KMS-11 (cell line): ENCODE measurements at regions not wholly inside any gene's neighbourhood (a gene's known extent, or its start where the extent isn't known, plus 50 kb on each side); places are given as distances from the start of the nearest gene placed in this dataset.

ENCODE experiments used
- H2AFZ ChIP-seq: fragments of 200-600 bp; sonication (generic); 2 replicates; pipeline ENCODE4 v1.6.1; 2016; ENCODE audit warnings: antibody characterized with exemption, mixed run types, low read depth
- H3K27ac ChIP-seq: fragments of 200-600 bp; sonication (generic); 2 replicates; pipeline ENCODE4 v1.6.1; 2016; ENCODE audit warnings: mild to moderate bottlenecking, mixed run types
- H3K27me3 ChIP-seq: fragments of 200-600 bp; sonication (generic); 2 replicates; pipeline ENCODE4 v1.6.1; 2017; ENCODE audit warnings: mild to moderate bottlenecking, low read depth, mixed run types, moderate library complexity; ENCODE audit not compliant: insufficient read depth
- H3K36me3 ChIP-seq: fragments of 200-600 bp; sonication (generic); 2 replicates; pipeline ENCODE4 v1.6.1; 2017; ENCODE audit warnings: mild to moderate bottlenecking, mixed run types; ENCODE audit not compliant: insufficient read depth
- H3K4me1 ChIP-seq: fragments of 200-600 bp; sonication (generic); 2 replicates; pipeline ENCODE4 v1.6.1; 2016; ENCODE audit warnings: mild to moderate bottlenecking, low read depth, mixed run types; ENCODE audit not compliant: poor library complexity, severe bottlenecking
- H3K4me2 ChIP-seq: fragments of 200-600 bp; sonication (generic); 2 replicates; pipeline ENCODE4 v1.7.0; 2016; ENCODE audit warnings: mild to moderate bottlenecking, mixed run types
- H3K4me3 ChIP-seq: fragments of 200-600 bp; sonication (generic); IDR thresholded peaks from 2 replicates; pipeline ENCODE4 v1.6.1; 2017; ENCODE audit warnings: low read depth, low read length, mixed read lengths; ENCODE audit not compliant: insufficient read depth
- H3K79me2 ChIP-seq: fragments of 200-600 bp; sonication (generic); 2 replicates; pipeline ENCODE4 v1.6.1; 2016; ENCODE audit warnings: low read depth, mixed run types; ENCODE audit not compliant: insufficient read depth
- H3K9ac ChIP-seq: fragments of 200-600 bp; sonication (generic); 2 replicates; pipeline ENCODE4 v1.6.1; 2016; ENCODE audit warnings: mild to moderate bottlenecking, mixed run types
- H4K20me1 ChIP-seq: fragments of 200-600 bp; sonication (generic); 2 replicates; pipeline ENCODE4 v1.6.1; 2016; ENCODE audit warnings: mild to moderate bottlenecking, mixed run types; ENCODE audit not compliant: insufficient read depth
- CTCF ChIP-seq: fragments of 200-600 bp; sonication (generic); conservative IDR thresholded peaks from 2 replicates; pipeline ENCODE4 v1.6.1; 2017; ENCODE audit warnings: low read depth, mild to moderate bottlenecking, antibody characterized with exemption, low read length, moderate library complexity, mixed read lengths

DNA sequence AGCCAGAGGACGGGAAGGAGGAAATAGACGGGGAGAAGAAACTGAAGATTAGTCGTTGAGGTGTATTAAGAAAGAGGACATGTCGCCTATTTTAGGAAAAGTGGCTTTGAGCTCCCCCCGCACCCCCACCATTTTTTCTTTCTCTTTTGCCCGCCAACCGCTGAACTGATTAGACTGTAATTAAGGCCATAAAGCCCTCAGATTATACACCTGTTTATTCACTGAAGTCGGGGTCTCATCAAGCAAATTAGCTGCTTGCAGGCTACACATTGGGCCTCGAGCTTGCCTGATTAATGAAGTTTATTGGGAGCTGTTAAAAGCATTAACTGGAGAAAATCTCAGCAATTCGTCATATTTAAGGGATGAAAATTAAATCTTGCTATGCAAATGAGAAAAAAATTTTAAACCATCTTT lies 119.4 kb upstream of the RRP15 start:
- Histone ChIP-seq H3K4me3 (peak overlapping the region; percentile 65), H4K20me1 (no peaks in the 10 kb centered on the region), H3K79me2 (peaks cover 27% of the 10 kb centered on the region; the same call in 1 of the 2 replicates), H3K4me2 (peak overlapping the region; percentile 97), H3K27ac (peak overlapping the region; percentile 96), H3K27me3 (no peaks in the 10 kb centered on the region), H3K9ac (peak overlapping the region; percentile 98), H3K36me3 (no peaks in the 10 kb centered on the region; the same call in 1 of the 2 replicates), H2AFZ (peak overlapping the region; percentile 52), H3K4me1 (peaks cover 29% of the 10 kb centered on the region)
- no peak for TF ChIP-seq CTCF

GRCh38 chr1:218166268-218166945 lies 118.7 kb upstream of the RRP15 start:
- peak overlapping the region; percentile 96 for H3K27ac ChIP-seq
- no peaks in the 10 kb centered on the region; the same call in 1 of the 2 replicates for H3K36me3 ChIP-seq
- H3K4me3 ChIP-seq, result peak overlapping the region; percentile 65
- peaks cover 27% of the 10 kb centered on the region; the same call in 1 of the 2 replicates for H3K79me2 ChIP-seq
- H3K9ac ChIP-seq, result peak overlapping the region; percentile 98
- H2AFZ ChIP-seq, result peak overlapping the region; percentile 52
- H3K4me2 ChIP-seq, result peak overlapping the region; percentile 97
- no peaks in the 10 kb centered on the region for H3K27me3 ChIP-seq
- H3K4me1 ChIP-seq, result peaks cover 35% of the 10 kb centered on the region
- no peak for TF ChIP-seq CTCF
- H4K20me1 ChIP-seq, result no peaks in the 10 kb centered on the region

DNA sequence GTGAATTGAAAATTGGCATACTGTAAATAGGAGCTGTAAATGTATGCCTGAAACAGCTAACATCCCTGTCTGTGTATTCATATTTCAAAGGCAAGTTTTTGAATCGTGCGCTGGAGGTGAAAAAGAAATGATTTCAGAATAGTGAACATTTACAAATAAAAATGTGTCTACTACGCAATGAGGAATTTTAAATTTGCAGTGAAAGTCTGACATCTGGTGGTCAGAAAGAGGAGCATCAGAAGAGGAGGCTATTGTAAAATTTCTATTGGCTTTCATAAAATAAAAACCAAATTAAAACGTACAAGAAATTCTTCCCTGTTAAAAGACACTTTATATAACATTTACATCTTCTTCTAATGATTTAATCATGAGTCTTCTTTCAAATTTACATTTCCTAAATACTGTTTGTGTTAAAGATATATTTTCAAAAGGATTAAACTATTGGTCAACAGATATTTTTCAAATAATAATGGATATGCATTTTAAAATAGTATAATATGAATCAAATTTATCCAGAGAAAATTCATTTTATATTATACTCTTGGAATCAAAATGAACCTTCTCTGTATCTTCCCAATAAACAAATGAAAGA lies 113.7 kb upstream of the RRP15 start:
- peak overlapping the region; percentile 50; the same call in 1 of the 2 replicates for H2AFZ ChIP-seq
- peak; percentile 94 for TF ChIP-seq CTCF
- no peak overlapping the region for H3K4me3 ChIP-seq

GRCh38 chr1:218182455-218182854 lies 102.6 kb upstream of the RRP15 start:
- no peak overlapping the region for H3K9ac ChIP-seq
- TF ChIP-seq CTCF, result no peak
- H4K20me1 ChIP-seq, result no peaks in the 10 kb centered on the region
- no peaks in the 10 kb centered on the region for H3K79me2 ChIP-seq
- H3K4me3 ChIP-seq, result no peak overlapping the region
- no peaks in the 10 kb centered on the region for H3K27me3 ChIP-seq
- no peaks in the 10 kb centered on the region for H3K36me3 ChIP-seq
- no peaks in the 10 kb centered on the region for H3K4me1 ChIP-seq
- H3K4me2 ChIP-seq, result no peak overlapping the region
- H3K27ac ChIP-seq, result no peak overlapping the region
- no peak overlapping the region for H2AFZ ChIP-seq

More for the DNA sequence above, 113.7 kb upstream of the RRP15 start:
- H3K79me2 ChIP-seq, result peaks cover 18% of the 10 kb centered on the region; the same call in 1 of the 2 replicates
- H4K20me1 ChIP-seq, result no peaks in the 10 kb centered on the region
- H3K4me2 ChIP-seq, result peak overlapping the region; percentile 97
- peak overlapping the region; percentile 98; the same call in 1 of the 2 replicates for H3K9ac ChIP-seq
- H3K4me1 ChIP-seq, result peaks cover 33% of the 10 kb centered on the region
- H3K36me3 ChIP-seq, result no peaks in the 10 kb centered on the region; the same call in 1 of the 2 replicates
- H3K27me3 ChIP-seq, result no peaks in the 10 kb centered on the region
- H3K27ac ChIP-seq, result peak overlapping the region; percentile 96
